SK-N-SH (cell line): ENCODE measurements at regions not wholly inside any gene's neighbourhood (a gene's known extent, or its start where the extent isn't known, plus 50 kb on each side); places are given as distances from the start of the nearest gene placed in this dataset.

Experiments used
- CTCF ChIA-PET: fragments of 300-600, 350-600 bp; formaldehyde crosslinking; extraction: SDS; loops from one replicate; lab custom pipeline; 2021; lab: Yijun Ruan, JAX
- POLR2A ChIA-PET: fragments of 350-600 bp; sonication (Branson Sonifier 250); formaldehyde crosslinking; extraction: SDS; loops from one replicate; lab custom pipeline; 2020; ENCODE audit warnings: antibody characterized with exemption, inconsistent platforms; lab: Yijun Ruan, JAX
- DNase-seq: peaks from one replicate; pipeline ENCODE4 v3.0.0; 2012
- H2AFZ ChIP-seq: fragments of 200-600 bp; sonication (generic); 2 replicates; pipeline ENCODE4 v1.8.1; 2016; ENCODE audit warnings: antibody characterized with exemption, mild to moderate bottlenecking, low read depth
- H3F3A ChIP-seq: fragments of 200-600 bp; sonication (generic); replicated peaks from 2 replicates; pipeline ENCODE3; 2016; ENCODE audit warnings: antibody characterized with exemption, mild to moderate bottlenecking; ENCODE audit not compliant: insufficient read depth
- H3K27ac ChIP-seq, 2 experiments: fragments of 200-500 bp in 1 of 2; fragments of 200-600 bp in 1 of 2; sonication (Bioruptor generic) in 1 of 2; sonication (generic), shearing (Covaris generic) in 1 of 2; 2 replicates each; pipeline versions ENCODE4 v1.5.1 to v1.6.1; 2014 to 2016; ENCODE audit warnings: low read depth in 2 of 2, inconsistent platforms in 1 of 2, low read length in 1 of 2, mild to moderate bottlenecking in 1 of 2, mixed read lengths in 1 of 2
- H3K27me3 ChIP-seq: fragments of 200-600 bp; sonication (generic), shearing (Covaris generic); 2 replicates; pipeline ENCODE4 v1.6.1; 2016; ENCODE audit warnings: mixed run types; ENCODE audit not compliant: insufficient read depth
- H3K36me3 ChIP-seq, 2 experiments: fragments of 200-500 bp in 1 of 2; fragments of 200-600 bp in 1 of 2; sonication (Bioruptor generic) in 1 of 2; sonication (generic) in 1 of 2; replicated peaks in 1 of 2; 2 replicates each; pipeline versions ENCODE3 to v1.5.1; 2014 to 2016; ENCODE audit warnings: low read length in 1 of 2, mild to moderate bottlenecking in 1 of 2; ENCODE audit not compliant: insufficient read depth in 2 of 2, control insufficient read depth in 1 of 2
- H3K4me1 ChIP-seq, 2 experiments: fragments of 200-500 bp in 1 of 2; fragments of 200-600 bp in 1 of 2; sonication (Bioruptor generic) in 1 of 2; sonication (generic), shearing (Covaris generic) in 1 of 2; 2 replicates each; pipeline versions ENCODE4 v1.5.1 to v1.6.1; 2014 to 2016; ENCODE audit warnings: low read depth in 1 of 2, low read length in 1 of 2, mixed run types in 1 of 2; ENCODE audit not compliant: insufficient read depth in 2 of 2, control insufficient read depth in 1 of 2
- H3K4me2 ChIP-seq: fragments of 200-600 bp; sonication (generic), shearing (Covaris generic); 2 replicates; pipeline ENCODE4 v1.6.1; 2017; ENCODE audit warnings: mixed run types
- H3K4me3 ChIP-seq, 2 experiments: fragments of 200-500 bp in 1 of 2; fragments of 200-600 bp in 1 of 2; sonication (Bioruptor generic) in 1 of 2; sonication (generic), shearing (Covaris generic) in 1 of 2; 2 replicates each; pipeline versions ENCODE4 v1.5.1 to v1.8.1; 2014 to 2016; ENCODE audit warnings: low read depth in 2 of 2, inconsistent platforms in 1 of 2, low read length in 1 of 2, mild to moderate bottlenecking in 1 of 2, mixed read lengths in 1 of 2, moderate library complexity in 1 of 2
- H3K79me2 ChIP-seq: fragments of 200-600 bp; sonication (generic); 2 replicates; pipeline ENCODE4 v1.8.1; 2017; ENCODE audit warnings: mild to moderate bottlenecking; ENCODE audit not compliant: insufficient read depth
- H3K9ac ChIP-seq: fragments of 200-600 bp; sonication (generic); 2 replicates; pipeline ENCODE4 v1.6.1; 2017; ENCODE audit warnings: mixed run types
- H3K9me2 ChIP-seq: fragments of 200-600 bp; sonication (generic); 2 replicates; pipeline ENCODE4 v1.6.1; 2017; ENCODE audit warnings: mixed run types
- H3K9me3 ChIP-seq: fragments of 200-600 bp; sonication (generic); 2 replicates; pipeline ENCODE4 v1.6.1; 2017; ENCODE audit warnings: mixed run types, mild to moderate bottlenecking, moderate library complexity
- H4K20me1 ChIP-seq: fragments of 200-600 bp; sonication (generic); 2 replicates; pipeline ENCODE4 v1.6.1; 2017; ENCODE audit warnings: mild to moderate bottlenecking, mixed run types; ENCODE audit not compliant: insufficient read depth
- ELF1 ChIP-seq: IDR thresholded peaks from 2 replicates; pipeline ENCODE4 v1.4.0; 2012
- FOSL2 ChIP-seq: IDR thresholded peaks from 2 replicates; pipeline ENCODE4 v1.4.0; 2012; ENCODE audit warnings: low read depth, mild to moderate bottlenecking, moderate library complexity, borderline replicate concordance
- FOXJ3 ChIP-seq: sonication (generic); formaldehyde crosslinking; IDR thresholded peaks from 2 replicates; pipeline ENCODE4 v1.5.1; 2020; ENCODE audit warnings: mild to moderate bottlenecking, missing genetic modification reagents
- FOXM1 ChIP-seq: IDR thresholded peaks from 2 replicates; pipeline ENCODE4 v1.4.0; 2012; ENCODE audit warnings: low read depth, mild to moderate bottlenecking
- IRF3 ChIP-seq: fragments of 150-350 bp; IDR thresholded peaks from 2 replicates; pipeline ENCODE4 v1.6.1; 2016; ENCODE audit warnings: mild to moderate bottlenecking, low read depth, low read length
- MEF2A ChIP-seq: IDR thresholded peaks from 2 replicates; pipeline ENCODE4 v1.4.0; 2012; ENCODE audit warnings: low read depth, borderline replicate concordance
- NRF1 ChIP-seq: IDR thresholded peaks from 2 replicates; pipeline ENCODE4 v1.6.1; 2012; ENCODE audit warnings: low read depth, mild to moderate bottlenecking, low read length
- RAD21 ChIP-seq: IDR thresholded peaks from 2 replicates; pipeline ENCODE4 v1.6.1; 2012; ENCODE audit warnings: mild to moderate bottlenecking, low read length
- RCOR1 ChIP-seq: fragments of 150-350 bp; IDR thresholded peaks from 2 replicates; pipeline ENCODE4 v1.6.1; 2017; ENCODE audit warnings: antibody characterized with exemption, low read length
- SMC3 ChIP-seq: IDR thresholded peaks from 2 replicates; pipeline ENCODE4 v1.6.1; 2012; ENCODE audit warnings: low read depth, low read length, improper control_type of control experiment
- TAF1 ChIP-seq: IDR thresholded peaks from 2 replicates; pipeline ENCODE4 v1.6.1; 2012; ENCODE audit warnings: low read depth, mild to moderate bottlenecking, low read length, moderate library complexity, borderline replicate concordance
- TEAD4 ChIP-seq: IDR thresholded peaks from 2 replicates; pipeline ENCODE4 v1.4.0; 2012; ENCODE audit warnings: mild to moderate bottlenecking, borderline replicate concordance; ENCODE audit not compliant: insufficient read depth
- USF1 ChIP-seq: IDR thresholded peaks from 2 replicates; pipeline ENCODE4 v1.4.0; 2012; ENCODE audit warnings: low read depth, borderline replicate concordance
- USF2 ChIP-seq: fragments of 150-350 bp; IDR thresholded peaks from 2 replicates; pipeline ENCODE4 v1.6.1; 2017; ENCODE audit warnings: antibody characterized with exemption, low read length, low read depth, borderline replicate concordance
- WGBS: methylation state at CpG from one replicate; pipeline ENCODE4 v1.1.6; 2017; ENCODE audit warnings: low lambda C conversion rate; 5-methylcytosine and 5-hydroxymethylcytosine counted together

DNA sequence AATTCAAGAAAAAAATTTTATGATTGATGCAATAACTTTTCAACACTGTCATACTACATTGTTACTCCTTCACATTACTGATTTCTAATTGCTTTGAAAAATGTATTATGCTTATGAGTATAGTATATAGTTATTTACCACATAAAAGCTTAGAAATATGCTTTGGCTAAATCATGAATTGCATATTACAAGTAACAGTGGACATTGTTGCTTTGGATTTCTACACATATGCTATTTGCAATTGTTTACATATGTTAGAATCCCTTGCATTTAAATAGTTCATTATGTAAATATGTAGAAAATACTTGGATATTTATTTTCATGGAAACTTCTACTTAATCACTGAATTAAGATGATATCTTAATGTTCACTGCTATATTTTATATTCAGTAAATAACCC lies 577.5 kb downstream of the QKI start (continued):
- TF ChIP-seq IRF3, result no peak

DNA sequence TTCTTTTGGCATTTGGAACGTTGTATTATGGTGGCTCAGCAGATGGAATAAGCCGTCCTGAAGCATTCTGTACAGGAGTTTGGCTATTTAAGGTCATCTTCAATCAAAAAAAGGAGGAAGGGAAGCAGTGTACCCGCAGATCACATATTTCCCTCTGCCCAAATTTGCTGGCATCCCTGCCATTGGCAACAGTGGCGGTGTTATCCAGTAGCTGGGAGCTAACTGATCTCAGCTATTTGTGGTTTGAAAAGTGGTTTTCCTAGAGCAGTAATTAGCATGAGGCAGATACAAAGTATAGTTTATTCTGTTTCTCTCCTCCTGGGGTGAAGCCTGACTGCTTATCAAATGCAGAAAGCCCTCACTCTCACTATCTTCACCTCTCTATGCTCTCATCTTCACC lies 576.8 kb downstream of the QKI start:
- ChIA-PET CTCF (no interaction called here), POLR2A (no interaction called here)
- Histone ChIP-seq H3K9me3 (no peaks in the 10 kb centered on the region), H3K27me3 (no peaks in the 10 kb centered on the region), H3K4me1 (peaks cover 0 to 1% of the 10 kb centered on the region in 2 experiments; a peak in 1 of 4 replicates), H3K36me3 (no peaks in the 10 kb centered on the region), H3K9me2 (no peaks in the 10 kb centered on the region), H3K4me2 (no peak overlapping the region), H3K4me3 (no peak overlapping the region), H4K20me1 (no peaks in the 10 kb centered on the region), H3K27ac (no peak overlapping the region), H3K9ac (no peak overlapping the region), H3F3A (no peaks in the 10 kb centered on the region), H2AFZ (no peak overlapping the region), H3K79me2 (no peaks in the 10 kb centered on the region)
- TF ChIP-seq RAD21 (no peak), TAF1 (no peak), SMC3 (no peak), USF2 (no peak), USF1 (no peak), ELF1 (no peak), FOXJ3 (no peak), RCOR1 (no peak), MEF2A (no peak), TEAD4 (no peak), IRF3 (no peak), FOXM1 (no peak), NRF1 (no peak), FOSL2 (no peak)
- WGBS, result 30% methylated on average over 4 of the region's 4 CpGs
- no peak for DNase-seq
